HG03571 (cell line): ENCODE measurements at regions not wholly inside any gene's neighbourhood (a gene's known extent, or its start where the extent isn't known, plus 50 kb on each side); places are given as distances from the start of the nearest gene placed in this dataset.

Experiments
- ATAC-seq: cut with Tn5 transposase; IDR thresholded peaks from one replicate; pipeline ENCODE4 v1.9.1; 2021; ENCODE audit not compliant: unreplicated experiment

DNA sequence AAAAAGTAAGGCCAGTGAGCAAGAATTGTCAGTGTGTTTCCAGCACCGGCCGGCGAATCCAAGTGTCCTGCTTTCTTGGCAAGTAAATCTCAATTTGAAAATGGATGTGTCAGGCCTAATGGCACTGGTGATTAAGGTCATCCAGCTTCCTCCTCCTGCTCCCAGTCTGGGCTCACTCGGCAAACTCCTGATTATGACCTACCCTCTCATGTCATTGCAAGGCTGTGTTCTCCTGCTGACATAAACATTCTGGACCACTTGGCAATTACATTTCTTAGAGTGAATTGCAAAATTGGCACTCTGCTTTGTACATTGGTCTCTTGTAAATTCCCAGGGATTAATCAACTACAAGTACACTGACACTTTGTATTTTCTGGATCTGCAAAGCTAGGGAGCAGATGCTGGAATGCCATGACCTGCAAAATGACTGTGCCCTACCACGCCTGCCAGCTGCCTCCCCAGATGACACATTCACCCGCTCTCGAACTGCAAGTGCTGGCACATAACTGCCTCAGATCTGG is 473.8 kb downstream of the KIF20B start:
- no peak for ATAC-seq

DNA sequence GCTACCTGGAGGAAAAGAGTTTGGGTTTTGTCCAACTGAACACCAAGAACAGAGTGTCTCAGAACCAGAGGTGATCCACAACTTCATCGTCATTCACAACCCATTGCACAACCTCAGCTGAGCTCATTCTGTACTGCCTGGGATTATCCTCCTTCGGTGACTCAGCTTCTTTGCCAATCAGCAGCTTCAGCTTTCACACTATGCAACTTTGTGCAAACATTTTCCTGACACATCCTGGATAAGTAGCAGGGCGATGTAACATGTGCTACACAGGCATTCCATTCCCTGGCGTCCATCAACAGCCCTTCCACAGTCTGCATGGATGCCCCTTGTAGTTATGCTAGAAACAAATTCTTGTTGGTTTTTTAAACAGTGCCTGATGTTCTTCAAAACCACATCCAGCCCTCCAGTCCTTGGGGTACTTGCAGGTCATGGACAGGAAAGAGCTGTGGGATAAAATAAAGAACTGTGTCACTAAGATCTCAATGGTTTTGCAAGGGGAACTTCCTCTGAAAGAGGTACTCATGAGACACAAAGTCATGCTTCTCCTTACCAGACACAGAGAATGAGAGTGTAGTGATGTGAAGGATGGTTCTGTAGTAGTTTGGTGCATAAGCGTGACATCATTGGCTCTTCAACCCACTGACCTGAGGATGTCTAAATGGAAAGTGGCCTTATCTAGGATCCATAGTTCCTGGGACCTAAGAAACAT is 478.5 kb downstream of the KIF20B start:
- ATAC-seq, result no peak

DNA sequence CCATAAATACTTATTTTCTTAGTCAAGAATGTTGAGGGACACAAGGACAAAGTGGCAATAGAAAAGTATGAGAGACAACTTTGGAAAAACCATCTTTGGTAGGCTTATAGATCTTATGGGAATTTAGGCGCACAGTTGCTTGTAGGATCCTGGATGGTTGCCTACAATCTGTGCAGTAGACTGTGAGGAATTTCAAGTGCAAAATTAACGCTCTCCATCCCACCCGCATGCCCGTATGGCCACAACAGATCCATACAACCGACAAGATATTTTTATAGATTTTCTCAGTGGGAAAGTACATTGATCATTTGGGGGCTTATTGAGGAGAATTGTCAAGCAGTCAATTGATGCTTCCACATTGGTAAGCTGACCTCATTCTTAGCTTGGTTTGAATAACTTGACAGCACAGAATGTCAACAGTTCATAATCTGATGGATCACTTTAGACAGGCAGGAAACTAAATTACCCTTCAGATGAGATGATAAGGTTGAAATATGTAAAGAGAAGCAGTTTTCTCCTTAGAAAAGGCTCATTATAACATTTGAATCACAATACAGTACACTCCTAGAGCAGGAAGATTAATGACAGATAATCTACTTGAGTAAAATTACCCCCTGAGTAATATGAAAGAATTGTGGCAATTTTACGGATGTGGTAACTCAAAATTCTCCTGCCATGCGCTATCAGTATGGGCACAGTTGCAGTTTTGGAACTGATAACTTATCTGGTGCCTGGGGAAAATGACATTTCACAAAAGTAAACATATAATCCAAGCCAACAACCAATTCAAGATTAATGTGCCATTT is 479.7 kb downstream of the KIF20B start:
- no peak for ATAC-seq

DNA sequence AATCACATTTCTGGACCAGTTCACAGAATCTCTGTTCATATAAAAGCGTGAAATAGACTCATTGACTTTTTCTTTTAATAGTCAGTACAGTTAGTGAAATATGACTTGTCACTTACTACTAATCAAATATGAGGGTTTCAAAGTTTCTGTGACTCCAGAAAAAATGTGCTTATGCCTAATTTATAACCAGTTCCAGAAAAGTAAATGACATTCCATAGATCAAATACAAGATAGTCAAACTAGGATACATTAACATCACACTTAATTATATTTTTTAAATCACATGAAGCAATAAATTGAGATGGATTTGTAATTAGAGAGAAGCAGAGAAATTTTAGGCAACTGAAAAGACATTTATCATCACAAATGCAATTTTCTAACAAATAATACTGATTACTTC is 491.4 kb downstream of the KIF20B start:
- no peak for ATAC-seq

DNA sequence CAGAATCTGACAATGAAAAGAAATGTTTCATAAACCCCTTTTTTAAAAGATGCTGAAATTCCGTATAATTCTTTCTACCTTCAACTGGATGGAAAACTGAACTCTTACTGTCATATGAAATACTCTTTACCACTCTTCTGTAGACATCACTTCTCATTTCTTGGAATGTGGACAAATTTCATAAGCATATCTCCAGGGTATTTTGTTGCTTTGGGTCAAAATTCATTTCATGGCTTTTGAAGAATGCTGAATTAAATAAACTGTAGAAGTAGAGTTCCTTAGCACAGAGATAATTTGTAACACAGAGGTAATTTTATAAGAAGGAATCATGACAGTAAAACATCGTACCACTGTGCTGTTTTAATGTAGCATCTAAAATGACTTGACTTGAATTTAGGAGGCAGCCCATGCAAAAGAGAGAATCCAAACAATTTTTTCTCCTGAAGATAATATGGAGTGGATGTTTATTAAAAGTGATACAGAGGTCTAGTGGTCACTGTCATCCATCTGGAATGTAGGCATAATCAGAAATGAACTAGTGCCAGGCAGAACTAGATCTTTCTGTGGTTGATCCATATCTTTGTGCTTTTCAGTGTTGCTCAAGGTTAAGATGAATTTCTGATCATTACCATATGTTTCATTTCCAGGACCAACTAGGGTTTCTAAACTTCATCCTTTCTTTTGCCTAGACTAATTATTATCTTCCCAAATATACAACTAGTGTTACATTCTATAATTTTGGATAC is 492.0 kb downstream of the KIF20B start:
- ATAC-seq, result no peak

DNA sequence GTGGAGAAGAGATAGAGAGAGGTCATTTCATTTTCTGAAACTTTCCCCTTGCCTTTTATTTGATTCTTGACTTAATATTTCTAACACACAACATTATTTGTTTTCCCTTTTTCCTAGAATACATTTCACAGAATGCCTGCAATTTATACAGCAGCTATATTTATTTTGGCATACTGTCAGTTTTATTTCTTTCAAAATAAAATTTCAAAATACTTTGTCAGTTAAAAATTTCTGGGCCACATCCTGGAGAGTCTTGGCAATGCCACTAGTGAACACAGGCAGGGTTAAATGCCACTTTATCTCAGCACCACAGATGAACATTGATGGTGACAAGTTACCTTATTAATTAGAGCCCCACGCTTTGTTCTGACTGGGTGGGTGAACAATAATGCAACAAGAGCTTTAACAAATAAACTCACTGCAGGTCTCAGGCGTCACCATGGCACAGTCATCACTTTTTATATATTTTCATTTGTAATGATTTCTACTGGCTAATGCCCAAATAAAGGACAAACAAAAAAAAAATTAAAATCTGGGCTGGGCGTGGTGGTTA is 494.0 kb downstream of the KIF20B start:
- no peak for ATAC-seq

DNA sequence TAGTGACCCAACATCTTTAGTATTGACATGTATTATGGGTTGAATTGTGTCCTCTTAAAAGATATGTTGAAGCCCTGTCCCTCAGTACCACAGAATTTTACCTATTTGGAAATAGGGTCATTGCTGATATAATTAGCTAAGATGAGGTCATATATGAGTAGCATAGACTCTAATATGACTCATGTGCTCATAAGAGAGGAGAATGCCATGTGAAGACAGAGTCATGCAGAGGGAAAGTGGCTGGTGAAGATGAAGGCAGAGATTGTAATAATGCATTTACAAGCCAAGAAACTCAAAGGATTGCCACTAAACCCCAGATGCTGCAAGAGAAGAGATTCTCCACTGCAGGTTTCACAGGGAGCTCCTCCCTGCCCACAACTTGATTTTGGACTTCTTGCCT is 496.4 kb downstream of the KIF20B start:
- no peak for ATAC-seq

DNA sequence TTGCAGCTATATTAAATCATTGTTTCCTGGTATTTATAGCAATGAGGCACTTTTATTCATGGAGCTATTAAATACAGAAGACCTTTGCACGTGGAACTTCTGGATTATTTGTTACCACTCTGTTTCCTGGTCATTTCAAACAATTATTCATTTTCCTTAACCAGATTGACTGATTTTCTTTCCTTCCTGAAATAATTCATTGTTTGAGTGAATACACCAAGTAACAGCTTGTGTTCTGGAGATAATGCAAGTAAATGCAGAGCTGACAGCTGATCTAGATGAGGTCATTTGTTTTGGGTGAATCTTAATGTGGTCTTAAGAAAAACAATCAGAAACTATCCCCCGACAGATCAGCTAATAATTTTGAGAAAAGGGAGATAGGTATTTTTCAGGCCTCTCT is 497.7 kb downstream of the KIF20B start:
- ATAC-seq, result no peak

DNA sequence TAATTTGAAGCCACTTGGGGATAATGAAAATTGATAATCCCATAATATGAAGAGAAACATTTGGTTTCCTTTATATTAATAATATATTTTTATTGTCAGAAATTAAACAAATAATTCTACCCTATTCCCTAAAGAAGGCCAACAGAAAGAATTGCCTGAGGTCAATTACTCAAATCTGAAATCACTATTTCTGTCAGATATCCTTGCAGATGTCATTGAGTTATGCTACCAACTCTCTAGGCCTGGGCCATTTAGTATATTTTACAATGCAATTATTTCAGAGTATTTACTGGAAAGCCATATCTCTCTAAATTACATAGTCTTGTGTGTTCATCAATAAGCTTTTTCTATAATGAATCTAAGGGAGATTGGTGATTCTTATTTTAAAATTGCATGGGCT is 498.1 kb downstream of the KIF20B start:
- no peak for ATAC-seq

DNA sequence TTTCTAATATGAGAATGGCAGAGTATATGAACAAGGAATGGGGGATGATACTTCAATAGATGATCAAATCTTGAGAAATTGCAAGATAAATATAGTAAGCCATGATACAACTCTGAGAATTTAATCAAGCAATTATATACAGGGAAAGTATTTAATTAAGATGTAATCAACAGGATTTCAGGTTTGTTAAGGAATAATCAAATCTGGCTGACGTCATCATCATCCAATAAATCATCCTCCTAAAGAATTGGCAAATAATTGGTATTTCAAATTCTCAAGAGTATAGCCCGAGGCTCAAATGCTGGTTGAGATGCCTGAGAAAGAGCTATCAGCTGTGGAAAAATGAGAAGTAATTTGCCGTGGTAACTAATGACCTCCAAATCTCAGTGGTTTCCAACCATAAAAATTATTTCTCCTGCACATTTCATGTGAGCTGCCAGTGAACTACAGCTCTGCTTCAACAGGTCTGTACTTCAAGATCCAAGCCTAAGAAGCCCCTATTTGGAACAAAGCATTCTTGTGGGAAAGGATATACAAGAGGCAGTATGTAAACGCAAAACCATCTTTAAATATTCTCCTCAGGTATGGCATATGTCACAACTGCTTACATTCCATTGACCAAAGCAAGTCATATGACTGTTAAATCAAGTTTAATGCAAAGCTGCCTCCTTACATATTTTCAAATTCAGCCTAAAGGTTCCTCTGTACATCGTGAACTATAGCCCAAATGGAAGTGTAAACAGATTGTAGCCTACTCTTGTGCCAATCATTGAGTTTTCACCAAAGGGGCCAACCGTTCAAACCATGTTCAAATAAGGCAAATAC is 503.0 kb downstream of the KIF20B start:
- no peak for ATAC-seq

DNA sequence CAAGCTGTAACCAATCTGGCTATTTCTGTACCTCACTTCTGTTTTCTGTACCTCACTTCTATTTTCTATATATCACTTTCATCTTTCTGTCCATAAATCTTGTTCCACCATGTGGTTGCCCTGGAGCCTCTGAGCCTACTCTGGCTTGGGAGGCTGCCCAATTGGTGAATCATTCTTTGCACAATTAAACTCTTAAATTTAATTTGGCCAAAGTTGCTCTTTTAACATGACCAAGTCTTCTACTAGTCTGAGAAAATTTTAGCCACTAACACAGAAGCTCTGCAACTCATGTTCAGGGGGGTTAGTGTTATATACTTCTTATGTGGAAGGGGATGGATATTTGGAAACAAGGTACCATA is 503.5 kb downstream of the KIF20B start:
- no peak for ATAC-seq

DNA sequence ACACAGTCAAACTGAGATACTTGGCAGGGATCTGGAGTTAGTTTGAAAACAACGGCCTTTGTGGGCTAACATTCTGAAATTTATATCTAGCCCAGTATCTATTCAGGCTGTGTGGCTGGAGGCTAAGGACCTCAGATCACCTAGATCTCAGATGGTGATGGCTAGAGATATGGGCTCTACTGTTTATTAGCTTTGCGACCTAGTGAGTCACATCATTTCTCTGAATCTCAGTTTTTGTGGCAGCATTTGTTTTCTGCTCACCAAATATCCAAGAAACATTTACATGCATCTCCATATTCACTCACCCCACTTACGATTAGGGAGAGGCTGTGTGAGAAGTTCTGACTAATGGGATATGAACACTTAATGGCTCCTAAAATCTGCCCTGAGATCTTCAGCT is 503.9 kb downstream of the KIF20B start:
- no peak for ATAC-seq

DNA sequence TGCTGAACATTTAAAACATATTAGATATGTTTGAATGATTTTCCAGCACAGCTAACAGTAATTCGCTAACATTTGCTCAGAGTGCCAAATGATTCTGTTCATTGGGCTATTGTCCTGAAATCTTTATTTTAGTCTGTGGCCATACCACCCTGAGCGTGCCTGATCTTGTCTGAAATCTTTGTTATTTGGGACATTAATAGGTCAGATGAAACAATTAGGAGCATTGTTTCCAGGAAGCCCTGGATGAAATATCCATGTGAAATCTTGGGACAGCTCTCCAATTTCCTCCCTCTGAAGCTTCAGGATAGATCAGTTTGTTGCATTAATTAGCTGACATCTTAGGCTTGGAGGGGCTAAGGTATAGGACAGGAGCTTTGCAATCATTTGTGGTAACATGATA is 512.0 kb downstream of the KIF20B start:
- ATAC-seq, result no peak

DNA sequence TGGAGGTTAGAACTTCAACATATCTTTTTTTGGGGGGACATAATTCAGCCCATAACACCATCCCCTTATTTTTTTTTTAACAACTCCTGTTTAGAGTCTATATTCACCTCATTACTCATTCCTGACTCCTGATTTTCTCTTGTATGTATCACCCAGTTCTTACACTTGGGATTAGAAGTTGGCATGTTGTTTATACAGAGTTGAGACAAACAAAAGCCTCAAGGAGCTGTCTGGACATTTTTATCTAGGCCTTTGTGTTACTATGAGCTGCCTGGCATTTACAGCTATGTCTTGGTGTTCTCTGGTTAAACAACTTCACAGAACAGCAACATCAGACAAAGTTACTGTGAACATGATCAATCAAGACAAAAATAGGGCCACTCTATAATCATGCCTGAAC is 517.5 kb downstream of the KIF20B start:
- ATAC-seq, result no peak

DNA sequence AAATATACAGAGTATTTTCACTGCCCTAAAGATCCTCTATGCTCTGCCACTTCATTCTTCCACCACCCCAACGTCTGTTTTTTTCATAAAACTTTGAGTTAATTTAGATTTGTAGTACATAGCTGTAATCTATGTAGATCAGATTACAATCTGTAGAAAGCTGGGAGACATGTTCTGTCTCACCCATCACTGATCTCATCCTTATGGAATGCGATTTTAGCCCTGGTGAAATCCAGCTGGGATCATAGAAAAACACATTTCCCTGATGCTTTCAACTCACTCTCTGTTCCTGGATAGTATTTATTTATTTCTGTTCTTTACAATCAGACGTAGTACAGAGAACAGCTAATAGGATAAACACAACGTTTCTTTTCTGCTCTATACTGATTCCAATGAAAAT is 521.0 kb downstream of the KIF20B start:
- no peak for ATAC-seq

DNA sequence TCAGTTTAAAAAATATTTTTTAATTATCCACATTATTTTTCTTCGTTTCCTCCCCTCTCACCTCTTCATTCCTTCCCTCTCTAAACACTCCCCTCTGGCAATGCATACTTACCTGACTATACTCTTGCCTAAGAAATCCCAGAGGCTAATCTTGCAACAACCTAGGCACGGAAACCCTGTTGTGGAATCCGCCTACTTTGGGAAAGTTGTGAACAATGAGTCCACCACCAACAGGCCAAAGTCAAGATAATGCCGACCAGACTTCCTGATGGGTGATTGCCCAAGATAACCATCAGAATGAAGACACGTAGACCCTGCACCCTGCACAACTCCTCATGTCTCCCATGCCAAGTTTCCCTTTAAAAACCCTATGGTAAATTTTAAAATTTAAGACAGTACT is 521.5 kb downstream of the KIF20B start:
- ATAC-seq, result no peak

DNA sequence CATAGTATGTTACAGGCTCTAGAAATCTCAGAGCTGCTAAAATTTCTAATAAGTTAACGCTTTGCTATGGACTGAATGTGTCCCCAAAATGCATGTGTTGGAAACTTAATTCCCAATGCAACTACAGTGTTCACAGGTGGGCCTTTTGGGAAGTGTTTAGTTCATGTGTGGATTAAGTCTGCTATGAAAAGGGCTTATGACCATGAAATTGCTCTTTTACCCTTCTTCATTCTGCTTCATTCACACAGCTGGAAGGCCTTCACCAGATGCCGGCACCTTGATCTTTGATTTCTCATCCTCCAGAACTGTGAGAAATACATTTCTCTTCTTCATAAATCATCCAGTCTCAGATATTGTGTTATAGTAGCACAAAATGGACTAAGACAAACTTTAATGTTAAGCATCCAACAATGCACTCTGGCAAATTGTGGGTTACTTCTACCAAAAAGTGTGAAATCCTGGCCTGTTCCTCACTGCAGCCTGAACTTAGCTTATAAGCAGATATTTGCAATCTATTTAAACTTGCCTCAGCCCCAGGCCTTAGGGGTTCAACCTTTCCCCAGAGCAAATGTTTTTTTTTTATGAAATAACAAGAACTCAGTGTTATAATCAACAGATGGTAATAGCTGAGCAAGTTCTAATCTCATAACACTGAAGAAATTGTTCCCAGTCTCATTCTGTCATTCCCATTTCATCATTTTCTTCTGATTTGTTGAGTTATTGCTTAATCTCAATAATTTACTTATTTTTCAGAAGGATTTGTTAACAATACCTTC is 523.6 kb downstream of the KIF20B start:
- no peak for ATAC-seq

DNA sequence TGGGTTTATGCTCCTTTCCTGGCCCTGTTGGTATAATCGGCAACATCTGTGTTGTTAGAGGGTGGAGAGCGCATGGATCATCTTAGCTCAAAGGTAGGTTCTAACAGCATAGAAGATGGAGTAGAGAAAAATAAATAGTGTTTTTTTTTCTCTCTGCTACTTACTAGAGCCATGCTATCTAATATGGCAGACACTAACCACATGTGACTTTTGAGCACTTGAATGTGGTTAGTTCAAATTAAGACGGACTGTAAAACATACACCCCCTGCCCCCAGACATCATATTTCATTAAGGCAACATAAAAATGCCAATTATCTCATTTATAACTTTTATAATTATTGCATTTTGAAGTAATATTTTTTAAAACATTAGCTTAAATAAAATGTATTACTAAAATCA is 525.1 kb downstream of the KIF20B start:
- ATAC-seq, result no peak

DNA sequence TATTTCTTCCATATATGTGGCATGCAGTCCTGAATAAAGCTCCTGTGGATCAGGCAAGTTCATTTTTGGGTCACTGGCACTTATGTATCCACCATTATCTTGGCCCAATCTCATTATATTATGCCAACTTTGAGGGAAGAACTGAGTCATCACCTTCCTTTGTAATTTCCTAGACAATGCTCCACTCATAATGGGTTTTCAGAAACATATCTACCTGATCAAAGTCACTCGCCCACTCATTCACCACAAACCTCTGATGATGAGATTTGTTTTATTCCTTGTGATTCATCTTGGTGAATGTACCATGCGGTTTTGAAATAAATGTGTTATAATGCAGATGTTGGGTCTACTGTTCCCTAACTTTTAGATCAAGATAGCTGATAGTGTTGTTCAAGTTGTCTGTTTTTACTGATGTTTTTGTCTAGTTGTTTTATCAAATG is 525.8 kb downstream of the KIF20B start:
- no peak for ATAC-seq

DNA sequence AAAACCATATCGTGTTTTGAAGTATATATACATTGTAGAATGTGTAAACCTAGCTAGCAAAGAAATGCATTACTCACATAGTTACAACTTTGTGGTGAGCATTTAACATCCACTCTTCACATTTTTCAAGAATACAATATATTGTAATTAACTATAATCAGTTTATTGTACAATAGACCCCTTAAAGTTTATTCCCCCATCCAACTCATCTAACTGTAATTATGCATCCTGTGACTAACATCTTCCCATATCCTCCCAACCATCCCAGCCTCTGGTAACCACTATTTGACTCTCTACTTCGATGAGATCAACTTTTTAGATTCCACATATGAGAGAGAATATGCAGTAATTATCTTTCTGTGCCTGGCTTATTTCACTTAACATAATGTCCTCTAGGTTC is 526.4 kb downstream of the KIF20B start:
- no peak for ATAC-seq
